ENCODE measurements at regions not wholly inside any gene's neighbourhood (a gene's known extent, or its start where the extent isn't known, plus 50 kb on each side); places are given as distances from the start of the nearest gene placed in this dataset.

DNA sequence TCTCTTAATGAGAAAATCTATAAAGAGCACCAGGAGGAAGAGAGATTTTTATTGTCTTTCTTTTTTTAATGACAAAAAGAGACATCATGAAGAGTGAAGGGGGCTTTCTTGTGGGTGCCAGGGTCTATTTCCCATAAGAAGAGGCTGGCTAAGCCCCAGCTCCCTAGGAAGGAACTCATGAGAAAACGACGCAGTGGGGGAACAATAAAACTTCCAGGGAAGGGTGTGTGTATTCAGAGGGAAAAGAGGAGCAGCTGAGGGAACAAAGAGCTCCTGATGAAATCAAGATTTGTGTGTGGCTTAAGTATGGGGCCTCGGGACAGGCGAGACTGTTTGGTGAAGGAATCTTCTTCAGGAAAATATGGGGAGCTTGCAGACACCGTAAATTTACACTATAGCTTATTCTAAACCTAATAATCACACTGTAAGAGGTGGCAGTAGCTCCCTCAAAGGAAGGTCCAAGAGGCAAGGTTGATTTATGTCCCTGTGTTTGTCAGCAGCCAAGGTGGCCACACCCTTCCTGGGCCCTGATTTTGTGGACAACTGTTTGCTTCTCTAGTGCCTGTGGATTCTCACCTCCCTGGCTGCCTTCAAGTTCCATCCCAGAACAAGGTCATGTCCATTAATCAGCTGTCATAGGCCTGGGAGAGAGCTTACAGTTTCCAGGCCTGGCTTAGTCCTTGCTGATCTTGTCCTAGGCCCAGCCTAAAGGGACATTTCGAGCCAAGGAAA, 615.7 kb downstream of the INSC start:
- no peak for DNase-seq (ENCODE audit: low spot score)
- TF ChIP-seq, protein P1, sequence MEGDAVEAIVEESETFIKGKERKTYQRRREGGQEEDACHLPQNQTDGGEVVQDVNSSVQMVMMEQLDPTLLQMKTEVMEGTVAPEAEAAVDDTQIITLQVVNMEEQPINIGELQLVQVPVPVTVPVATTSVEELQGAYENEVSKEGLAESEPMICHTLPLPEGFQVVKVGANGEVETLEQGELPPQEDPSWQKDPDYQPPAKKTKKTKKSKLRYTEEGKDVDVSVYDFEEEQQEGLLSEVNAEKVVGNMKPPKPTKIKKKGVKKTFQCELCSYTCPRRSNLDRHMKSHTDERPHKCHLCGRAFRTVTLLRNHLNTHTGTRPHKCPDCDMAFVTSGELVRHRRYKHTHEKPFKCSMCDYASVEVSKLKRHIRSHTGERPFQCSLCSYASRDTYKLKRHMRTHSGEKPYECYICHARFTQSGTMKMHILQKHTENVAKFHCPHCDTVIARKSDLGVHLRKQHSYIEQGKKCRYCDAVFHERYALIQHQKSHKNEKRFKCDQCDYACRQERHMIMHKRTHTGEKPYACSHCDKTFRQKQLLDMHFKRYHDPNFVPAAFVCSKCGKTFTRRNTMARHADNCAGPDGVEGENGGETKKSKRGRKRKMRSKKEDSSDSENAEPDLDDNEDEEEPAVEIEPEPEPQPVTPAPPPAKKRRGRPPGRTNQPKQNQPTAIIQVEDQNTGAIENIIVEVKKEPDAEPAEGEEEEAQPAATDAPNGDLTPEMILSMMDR (IDR thresholded peaks at IDR 0.05; ENCODE audit: extremely low read depth, missing control alignments): no peak

DNA sequence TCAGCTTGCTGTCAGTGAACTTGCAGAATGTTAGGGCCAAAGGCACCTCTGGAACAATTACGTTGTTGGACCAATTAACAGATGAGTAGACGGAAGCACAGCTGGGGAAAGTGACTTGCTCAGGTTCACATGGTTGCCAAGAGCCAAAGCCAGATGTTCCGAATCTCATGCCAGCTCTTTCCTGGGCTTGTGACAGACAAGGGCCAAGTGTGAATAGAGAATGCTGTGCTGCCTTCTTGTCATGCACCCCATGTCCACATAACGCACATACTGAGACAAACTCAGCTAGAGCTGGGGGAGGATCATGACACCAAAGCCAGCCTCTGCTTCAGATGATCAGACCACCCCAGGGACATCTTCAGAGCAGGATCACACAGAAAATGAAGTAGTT, 616.3 kb downstream of the INSC start:
- TF ChIP-seq, protein P1 (IDR thresholded peaks at IDR 0.05; ENCODE audit: extremely low read depth, missing control alignments): no peak
- no peak for DNase-seq (ENCODE audit: low spot score)

DNA sequence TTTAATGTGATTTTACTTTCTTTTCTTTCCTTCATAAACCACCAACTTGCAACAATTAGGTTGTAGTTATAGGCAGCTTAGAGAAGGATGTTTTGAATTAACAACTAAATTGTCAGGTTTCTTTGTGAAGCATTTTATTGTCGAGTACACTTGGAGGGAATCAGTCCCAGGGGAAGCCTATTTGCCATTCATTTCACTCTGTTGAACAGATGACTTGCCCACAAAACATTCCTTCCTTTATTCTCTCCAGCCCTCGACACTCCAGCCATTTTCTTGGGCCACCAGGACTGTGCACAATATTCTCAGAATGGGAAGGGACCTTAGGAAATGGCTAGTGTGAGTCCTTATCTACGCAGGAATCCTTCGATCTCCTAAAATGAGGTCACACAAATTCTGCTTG, 620.6 kb downstream of the SOX6 start:
- no peak for DNase-seq (ENCODE audit: low spot score)
- TF ChIP-seq, protein P1 (IDR thresholded peaks at IDR 0.05; ENCODE audit: extremely low read depth, missing control alignments): no peak

DNA sequence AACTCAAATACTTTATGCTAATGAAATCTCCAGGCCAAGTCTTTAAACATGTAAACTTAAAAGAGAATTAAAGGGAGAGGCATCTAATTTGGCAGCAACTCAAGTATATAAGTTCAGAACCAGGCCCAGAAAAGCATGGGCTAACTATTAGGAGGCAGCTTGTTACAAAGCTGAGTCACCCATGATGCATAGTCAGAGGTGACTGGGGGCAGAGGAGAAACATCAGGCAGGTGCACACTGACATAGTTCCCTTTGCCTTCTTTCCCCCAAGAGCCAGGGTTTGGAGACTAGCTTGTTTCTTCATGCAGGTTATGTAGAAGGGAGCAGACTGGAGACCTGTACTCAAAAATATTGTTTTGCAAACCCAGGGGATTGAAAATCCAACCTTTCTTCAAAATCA, 619.0 kb downstream of the SOX6 start:
- TF ChIP-seq, protein P1 (IDR thresholded peaks at IDR 0.05; ENCODE audit: extremely low read depth, missing control alignments): no peak
- DNase-seq (ENCODE audit: low spot score): no peak

DNA sequence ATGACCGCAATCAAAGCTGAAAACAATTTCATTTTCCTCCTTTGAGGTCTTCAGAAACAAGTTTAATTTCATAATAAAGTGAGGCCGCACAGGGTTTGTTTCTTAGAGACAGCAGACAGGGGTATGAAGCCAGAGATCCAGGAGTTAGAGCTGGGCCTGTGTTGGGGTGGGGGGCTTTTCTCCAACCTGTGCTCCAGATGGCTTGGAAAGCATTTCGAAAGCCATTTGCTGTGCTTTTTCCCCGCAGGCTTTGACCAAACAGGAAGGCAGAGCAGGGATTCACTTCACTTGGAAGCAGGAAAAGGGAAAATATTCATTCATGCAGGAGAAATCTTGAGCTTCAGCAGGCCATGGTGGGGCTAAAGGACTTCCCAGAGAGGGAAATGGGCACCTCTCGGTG, 617.4 kb downstream of the SOX6 start:
- TF ChIP-seq, protein P1 (IDR thresholded peaks at IDR 0.05; ENCODE audit: extremely low read depth, missing control alignments): no peak
- DNase-seq (ENCODE audit: low spot score): no peak

DNA sequence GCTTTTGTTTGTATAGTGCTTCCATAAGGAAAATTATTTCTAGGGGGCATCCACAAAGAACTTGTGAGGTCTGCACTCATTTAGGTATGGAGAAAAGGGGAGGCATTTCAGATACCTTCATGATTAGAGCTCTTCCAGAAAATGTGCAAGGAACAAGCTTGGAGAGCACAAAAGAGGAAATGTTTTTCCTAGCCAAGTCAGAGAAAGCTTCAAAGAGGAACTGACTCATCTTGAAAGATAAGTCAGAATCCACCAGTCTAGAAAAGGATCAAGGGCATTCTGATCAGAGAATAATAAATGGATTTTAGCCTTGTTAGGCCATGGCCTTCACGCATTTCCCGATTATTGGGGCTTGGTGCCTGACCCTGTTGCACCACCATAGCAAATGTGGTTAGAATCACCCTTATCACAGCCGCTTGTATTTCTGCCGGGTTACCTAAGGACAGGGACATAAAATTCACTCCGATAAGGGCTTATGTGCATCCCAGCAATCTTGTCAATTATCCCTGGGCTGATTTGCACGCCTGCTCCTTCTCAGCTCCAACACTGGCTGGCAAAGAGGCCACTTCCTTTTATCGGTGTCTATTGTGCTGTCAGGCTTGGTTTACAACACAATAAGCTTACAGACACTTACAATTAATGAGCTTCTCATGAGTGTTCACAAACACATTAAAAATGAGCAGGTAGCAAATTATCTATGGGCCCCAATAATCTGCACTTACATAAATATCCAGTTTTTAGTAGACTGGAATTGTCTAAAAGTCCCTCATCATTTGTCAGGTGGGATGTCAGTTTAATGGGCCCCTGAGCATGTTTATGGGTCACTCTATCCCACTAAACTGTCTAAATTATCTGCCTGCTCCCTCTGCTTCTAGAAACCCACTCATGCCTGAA, 613.5 kb downstream of the SOX6 start:
- TF ChIP-seq, protein P1 (IDR thresholded peaks at IDR 0.05; ENCODE audit: extremely low read depth, missing control alignments): no peak
- no peak for DNase-seq (ENCODE audit: low spot score)

DNA sequence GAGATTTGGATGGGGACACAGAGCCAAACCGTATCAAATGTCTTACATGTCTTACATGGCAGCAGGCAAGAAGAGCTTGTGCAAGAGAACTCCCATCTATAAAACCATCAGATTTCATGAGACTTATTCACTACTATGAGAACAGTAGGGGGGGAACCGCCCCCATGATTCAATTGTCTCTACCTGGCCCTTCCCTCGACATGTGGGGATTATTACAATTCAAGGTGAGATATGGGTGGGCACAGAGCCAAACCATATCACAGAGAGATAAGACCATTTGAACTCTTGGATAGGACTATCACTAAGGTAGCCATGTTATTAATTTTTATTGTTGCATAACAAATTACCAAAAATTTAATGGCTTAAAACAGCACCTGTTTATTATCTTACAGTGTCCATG, 611.7 kb downstream of the SOX6 start:
- TF ChIP-seq, protein P1 (IDR thresholded peaks at IDR 0.05; ENCODE audit: extremely low read depth, missing control alignments): no peak
- no peak for DNase-seq (ENCODE audit: low spot score)

Data from GM20000 (cell line).